Neural cell (in vitro differentiated cells): ENCODE measurements at regions not wholly inside any gene's neighbourhood (a gene's known extent, or its start where the extent isn't known, plus 50 kb on each side); places are given as distances from the start of the nearest gene placed in this dataset.

ENCODE experiments used
- CTCF ChIP-seq: fragments of 450-650 bp; IDR thresholded peaks from 2 replicates; pipeline ENCODE4 v1.5.1; 2014; ENCODE audit warnings: antibody characterized with exemption, mild to moderate bottlenecking, moderate library complexity; ENCODE audit not compliant: poor library complexity, severe bottlenecking
- EZH2 ChIP-seq: fragments of 200-600, 300-800 bp; shearing (Covaris generic), sonication (generic); IDR thresholded peaks from 2 replicates; pipeline ENCODE4 v1.6.1; 2014; ENCODE audit warnings: antibody characterized with exemption, low read length, borderline replicate concordance, mild to moderate bottlenecking; ENCODE audit not compliant: insufficient read depth, poor library complexity, severe bottlenecking
- POLR2AphosphoS5 ChIP-seq: IDR thresholded peaks from 2 replicates; pipeline ENCODE4 v1.6.1; 2012
- RAD21 ChIP-seq: fragments of 450-650 bp; conservative IDR thresholded peaks from 2 replicates; pipeline ENCODE4 v1.6.1; 2014; ENCODE audit warnings: antibody characterized with exemption, mild to moderate bottlenecking, moderate library complexity
- REST ChIP-seq: IDR thresholded peaks from 2 replicates; pipeline ENCODE4 v1.6.1; 2012; ENCODE audit warnings: borderline replicate concordance
- SMC3 ChIP-seq: fragments of 450-650 bp; conservative IDR thresholded peaks from 2 replicates; pipeline ENCODE4 v1.6.1; 2014; ENCODE audit warnings: antibody characterized with exemption, mild to moderate bottlenecking, moderate library complexity; ENCODE audit not compliant: poor library complexity
- TAF1 ChIP-seq: IDR thresholded peaks from 2 replicates; pipeline ENCODE4 v1.6.1; 2012; ENCODE audit warnings: low read depth

DNA sequence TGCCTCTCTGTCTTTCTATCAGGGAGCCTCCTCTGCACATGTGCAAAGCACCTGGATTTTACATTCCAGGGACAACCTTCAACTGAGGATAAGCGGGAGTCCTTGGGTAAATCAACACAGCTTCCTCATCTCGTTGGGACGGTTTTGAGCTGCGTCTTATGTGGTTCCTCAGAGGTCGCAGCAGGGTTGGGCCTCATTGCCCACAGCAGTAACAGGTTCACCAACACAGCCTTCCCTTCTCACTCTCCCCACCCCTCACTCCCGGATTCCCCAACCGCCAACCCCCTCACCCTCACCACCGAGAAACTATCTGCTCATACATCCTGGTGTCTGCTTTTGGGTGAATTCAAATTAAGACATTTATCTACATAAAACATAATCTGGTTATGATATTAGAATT lies 155.8 kb upstream of the GGTLC1 start:
- TF ChIP-seq CTCF = no peak
- no peak for TF ChIP-seq REST
- no peak for TF ChIP-seq EZH2
- TF ChIP-seq RAD21 = no peak
- TF ChIP-seq TAF1 = no peak
- TF ChIP-seq POLR2AphosphoS5 = no peak
- no peak for TF ChIP-seq SMC3
